WTC11 (cell line): ENCODE measurements at regions not wholly inside any gene's neighbourhood (a gene's known extent, or its start where the extent isn't known, plus 50 kb on each side); places are given as distances from the start of the nearest gene placed in this dataset.
"Not testable (repeated sequence)": the region's sequence is repeated elsewhere in the genome, so short reads cannot be mapped to it uniquely, and the experiment has no call there.

Experiments used
- ATAC-seq: fragments of 200-7000 bp; cut with Tn5 transposase; 2 replicates; pipeline ENCODE4 v1.10.0; 2021; ENCODE audit warnings: mild to moderate bottlenecking, moderate library complexity
- CTCF ChIA-PET: fragments of 300-600 bp; sonication (Branson Sonifier 250); formaldehyde crosslinking; loops from one replicate; lab custom pipeline; 2021; ENCODE audit warnings: antibody characterized with exemption; lab: Charles Lee
- POLR2A ChIA-PET: fragments of 350-600 bp; sonication (Branson Sonifier 250); formaldehyde crosslinking; loops from one replicate; lab custom pipeline; 2021; ENCODE audit warnings: antibody characterized with exemption; lab: Charles Lee
- DNase-seq: peaks from one replicate; pipeline ENCODE4 v3.0.0; 2021; ENCODE audit warnings: low spot score
- H3K27ac Mint-ChIP-seq: 2 replicates; pipeline ENCODE4 v1.8.0; 2021; ENCODE audit warnings: mixed read lengths
- H3K27me3 Mint-ChIP-seq: 2 replicates; pipeline ENCODE4 v1.8.0; 2021; ENCODE audit warnings: low read depth, mild to moderate bottlenecking, moderate library complexity, mixed read lengths
- H3K36me3 Mint-ChIP-seq: 2 replicates; pipeline ENCODE4 v1.8.0; 2021; ENCODE audit warnings: mixed read lengths
- H3K4me1 Mint-ChIP-seq: 2 replicates; pipeline ENCODE4 v1.8.0; 2022; ENCODE audit warnings: mixed read lengths
- H3K4me3 Mint-ChIP-seq: 2 replicates; pipeline ENCODE4 v1.8.0; 2021; ENCODE audit warnings: mild to moderate bottlenecking, moderate library complexity, mixed read lengths
- H3K9me3 Mint-ChIP-seq: 2 replicates; pipeline ENCODE4 v1.8.0; 2021; ENCODE audit warnings: mixed read lengths
- AR ChIP-seq: fragments of 250-450 bp; sonication (Bioruptor Pico); IDR thresholded peaks from 2 replicates; pipeline ENCODE4 v1.9.0; 2021; ENCODE audit warnings: mild to moderate bottlenecking
- ATF2 ChIP-seq: sonication (generic); formaldehyde crosslinking; IDR thresholded peaks from 2 replicates; pipeline ENCODE4 v1.8.1; 2022; ENCODE audit warnings: low read depth, missing genetic modification reagents, borderline replicate concordance
- E2F1 ChIP-seq: sonication (generic); formaldehyde crosslinking; IDR thresholded peaks from 2 replicates; pipeline ENCODE4 v1.8.0; 2022; ENCODE audit warnings: mild to moderate bottlenecking, missing genetic modification reagents
- FOXK1 ChIP-seq: sonication (generic); formaldehyde crosslinking; IDR thresholded peaks from 2 replicates; pipeline ENCODE4 v1.8.0; 2022; ENCODE audit warnings: mild to moderate bottlenecking, moderate library complexity, missing genetic modification reagents
- IRF1 ChIP-seq: sonication (generic); formaldehyde crosslinking; IDR thresholded peaks from 2 replicates; pipeline ENCODE4 v1.8.0; 2023; ENCODE audit warnings: missing genetic modification reagents
- JAZF1 ChIP-seq: fragments of 250-450 bp; sonication (Bioruptor Pico); IDR thresholded peaks from 2 replicates; pipeline ENCODE4 v1.9.0; 2021; ENCODE audit warnings: moderate library complexity, mild to moderate bottlenecking, inconsistent platforms
- MYBL2 ChIP-seq: sonication (generic); formaldehyde crosslinking; IDR thresholded peaks from 2 replicates; pipeline ENCODE4 v1.8.1; 2023; ENCODE audit warnings: mild to moderate bottlenecking, moderate library complexity, missing genetic modification reagents
- TEAD1 ChIP-seq: sonication (generic); formaldehyde crosslinking; IDR thresholded peaks from 2 replicates; pipeline ENCODE4 v1.8.0; 2022; ENCODE audit warnings: mild to moderate bottlenecking, missing genetic modification reagents
- ZNF121 ChIP-seq: sonication (generic); formaldehyde crosslinking; IDR thresholded peaks from 2 replicates; pipeline ENCODE4 v1.8.0; 2023; ENCODE audit warnings: missing genetic modification reagents

GRCh38 chr20:30910937-30911725 is 346.3 kb upstream of the DEFB115 start:
- peak overlapping the region; percentile 39 for H3K27ac Mint-ChIP-seq
- H3K9me3 Mint-ChIP-seq = no peaks in the 10 kb centered on the region
- peak overlapping the region; percentile 51 for H3K4me3 Mint-ChIP-seq
- H3K36me3 Mint-ChIP-seq = peaks cover 17% of the 10 kb centered on the region
- no peak for TF ChIP-seq E2F1 (CRISPR knock-in tag)
- TF ChIP-seq AR (CRISPR knock-in tag) = no peak
- TF ChIP-seq ZNF121 (CRISPR knock-in tag) = no peak
- TF ChIP-seq MYBL2 = no peak
- TF ChIP-seq TEAD1 (CRISPR knock-in tag) = no peak
- no peak for TF ChIP-seq ATF2 (CRISPR knock-in tag)
- TF ChIP-seq JAZF1 (CRISPR knock-in tag) = no peak
- no peak for TF ChIP-seq FOXK1 (CRISPR knock-in tag)
- no peak for TF ChIP-seq IRF1 (CRISPR knock-in tag)
- CTCF ChIA-PET = no interaction called here
- DNase-seq (no peak), ATAC-seq (no peak)
- peaks cover 35% of the 10 kb centered on the region for H3K27me3 Mint-ChIP-seq
- H3K4me1 Mint-ChIP-seq = peaks cover 56% of the 10 kb centered on the region
- POLR2A ChIA-PET = no interaction called here

GRCh38 chr20:30911832-30912660 is 345.4 kb upstream of the DEFB115 start:
- POLR2A ChIA-PET, CTCF ChIA-PET, H3K9me3 Mint-ChIP-seq: not testable (repeated sequence)
- Mint-ChIP-seq H3K36me3 (peaks cover 13% of the 10 kb centered on the region), H3K4me3 (peak overlapping the region; percentile 73), H3K27me3 (peaks cover 35% of the 10 kb centered on the region), H3K4me1 (peaks cover 56% of the 10 kb centered on the region), H3K27ac (peak overlapping the region; percentile 99)
- peak; percentile 59 for ATAC-seq
- peak; percentile 67 for DNase-seq

- H3K27me3 Mint-ChIP-seq = peaks cover 35% of the 10 kb centered on the region
- CTCF ChIA-PET, ATAC-seq, H3K9me3 Mint-ChIP-seq, DNase-seq, POLR2A ChIA-PET, H3K36me3 Mint-ChIP-seq: not testable (repeated sequence)
- H3K4me1 Mint-ChIP-seq = peaks cover 56% of the 10 kb centered on the region
- H3K4me3 Mint-ChIP-seq = peak overlapping the region; percentile 73
- H3K27ac Mint-ChIP-seq = peak overlapping the region; percentile 99
These were observed 344.8 kb upstream of the DEFB115 start for GRCh38 chr20:30912661-30913026.

- H3K27ac Mint-ChIP-seq, POLR2A ChIA-PET, H3K4me3 Mint-ChIP-seq, H3K9me3 Mint-ChIP-seq, CTCF ChIA-PET, ATAC-seq, DNase-seq: not testable (repeated sequence)
- Mint-ChIP-seq H3K27me3 (peaks cover 16% of the 10 kb centered on the region), H3K4me1 (peaks cover 34% of the 10 kb centered on the region), H3K36me3 (peaks cover 13% of the 10 kb centered on the region)
These were observed 341.1 kb upstream of the DEFB115 start for GRCh38 chr20:30916404-30916803.
